WTC11 (cell line): ENCODE measurements at regions not wholly inside any gene's neighbourhood (a gene's known extent, or its start where the extent isn't known, plus 50 kb on each side); places are given as distances from the start of the nearest gene placed in this dataset.

Source experiments
- ATAC-seq: fragments of 200-7000 bp; cut with Tn5 transposase; 2 replicates; pipeline ENCODE4 v1.10.0; 2021; ENCODE audit warnings: mild to moderate bottlenecking, moderate library complexity
- CTCF ChIA-PET: fragments of 300-600 bp; sonication (Branson Sonifier 250); formaldehyde crosslinking; loops from one replicate; lab custom pipeline; 2021; ENCODE audit warnings: antibody characterized with exemption; lab: Charles Lee
- POLR2A ChIA-PET: fragments of 350-600 bp; sonication (Branson Sonifier 250); formaldehyde crosslinking; loops from one replicate; lab custom pipeline; 2021; ENCODE audit warnings: antibody characterized with exemption; lab: Charles Lee
- DNase-seq: peaks from one replicate; pipeline ENCODE4 v3.0.0; 2021; ENCODE audit warnings: low spot score
- H3K27ac Mint-ChIP-seq: 2 replicates; pipeline ENCODE4 v1.8.0; 2021; ENCODE audit warnings: mixed read lengths
- H3K27me3 Mint-ChIP-seq: 2 replicates; pipeline ENCODE4 v1.8.0; 2021; ENCODE audit warnings: low read depth, mild to moderate bottlenecking, moderate library complexity, mixed read lengths
- H3K36me3 Mint-ChIP-seq: 2 replicates; pipeline ENCODE4 v1.8.0; 2021; ENCODE audit warnings: mixed read lengths
- H3K4me1 Mint-ChIP-seq: 2 replicates; pipeline ENCODE4 v1.8.0; 2022; ENCODE audit warnings: mixed read lengths
- H3K4me3 Mint-ChIP-seq: 2 replicates; pipeline ENCODE4 v1.8.0; 2021; ENCODE audit warnings: mild to moderate bottlenecking, moderate library complexity, mixed read lengths
- H3K9me3 Mint-ChIP-seq: 2 replicates; pipeline ENCODE4 v1.8.0; 2021; ENCODE audit warnings: mixed read lengths
- CREB1 ChIP-seq: sonication (generic); formaldehyde crosslinking; IDR thresholded peaks from 2 replicates; pipeline ENCODE4 v1.8.0; 2023; ENCODE audit warnings: mild to moderate bottlenecking, missing genetic modification reagents
- CREM ChIP-seq: sonication (generic); formaldehyde crosslinking; IDR thresholded peaks from 2 replicates; pipeline ENCODE4 v1.8.1; 2022; ENCODE audit warnings: mild to moderate bottlenecking, missing genetic modification reagents, moderate library complexity
- FOXK1 ChIP-seq: sonication (generic); formaldehyde crosslinking; IDR thresholded peaks from 2 replicates; pipeline ENCODE4 v1.8.0; 2022; ENCODE audit warnings: mild to moderate bottlenecking, moderate library complexity, missing genetic modification reagents
- FOXP1 ChIP-seq: sonication (generic); formaldehyde crosslinking; IDR thresholded peaks from 2 replicates; pipeline ENCODE4 v1.8.0; 2022; ENCODE audit warnings: missing genetic modification reagents, mild to moderate bottlenecking, moderate library complexity, borderline replicate concordance
- IRF2 ChIP-seq: sonication (generic); formaldehyde crosslinking; IDR thresholded peaks from 2 replicates; pipeline ENCODE4 v1.8.0; 2022; ENCODE audit warnings: low read depth, missing genetic modification reagents, borderline replicate concordance
- MXD4 ChIP-seq: fragments of 250-450 bp; sonication (Bioruptor Pico); IDR thresholded peaks from 2 replicates; pipeline ENCODE4 v1.8.0; 2021; ENCODE audit warnings: mild to moderate bottlenecking, moderate library complexity, borderline replicate concordance
- MYBL2 ChIP-seq: sonication (generic); formaldehyde crosslinking; IDR thresholded peaks from 2 replicates; pipeline ENCODE4 v1.8.1; 2023; ENCODE audit warnings: mild to moderate bottlenecking, moderate library complexity, missing genetic modification reagents
- NFE2L1 ChIP-seq: sonication (generic); formaldehyde crosslinking; IDR thresholded peaks from 2 replicates; pipeline ENCODE4 v1.8.1; 2023; ENCODE audit warnings: missing genetic modification reagents
- RELA ChIP-seq: sonication (generic); formaldehyde crosslinking; IDR thresholded peaks from 2 replicates; pipeline ENCODE4 v1.8.1; 2022; ENCODE audit warnings: missing genetic modification reagents, mild to moderate bottlenecking, borderline replicate concordance
- SMAD4 ChIP-seq: sonication (generic); formaldehyde crosslinking; IDR thresholded peaks from 2 replicates; pipeline ENCODE4 v1.8.0; 2022; ENCODE audit warnings: mild to moderate bottlenecking, missing genetic modification reagents
- SP1 ChIP-seq: sonication (generic); formaldehyde crosslinking; conservative IDR thresholded peaks from 2 replicates; pipeline ENCODE4 v1.8.1; 2022; ENCODE audit warnings: missing genetic modification reagents
- ZNF138 ChIP-seq: sonication (generic); formaldehyde crosslinking; conservative IDR thresholded peaks from 2 replicates; pipeline ENCODE4 v1.8.1; 2022; ENCODE audit warnings: mild to moderate bottlenecking, moderate library complexity, missing genetic modification reagents
- ZNF263 ChIP-seq: sonication (generic); formaldehyde crosslinking; IDR thresholded peaks from 2 replicates; pipeline ENCODE4 v1.8.1; 2022; ENCODE audit warnings: low read depth, mild to moderate bottlenecking, moderate library complexity, missing genetic modification reagents
- TF ChIP-seq, protein P1 (sequence below): sonication (generic); formaldehyde crosslinking; IDR thresholded peaks from 2 replicates; pipeline ENCODE4 v1.8.1; 2022; ENCODE audit warnings: low read depth, mild to moderate bottlenecking, moderate library complexity, missing genetic modification reagents, borderline replicate concordance
- TF ChIP-seq, protein P2 (sequence below): fragments of 250-450 bp; sonication (Bioruptor Pico); conservative IDR thresholded peaks from 2 replicates; pipeline ENCODE4 v1.9.0; 2021; ENCODE audit warnings: mild to moderate bottlenecking
- TF ChIP-seq, protein P3 (sequence below): fragments of 250-450 bp; sonication (Bioruptor Pico); IDR thresholded peaks from 2 replicates; pipeline ENCODE4 v1.9.0; 2021; ENCODE audit warnings: mild to moderate bottlenecking
- TF ChIP-seq, protein P4 (sequence below): sonication (generic); formaldehyde crosslinking; IDR thresholded peaks from 2 replicates; pipeline ENCODE4 v1.8.1; 2023; ENCODE audit warnings: mild to moderate bottlenecking, missing genetic modification reagents, borderline replicate concordance
- TF ChIP-seq, protein P5 (sequence below): sonication (generic); formaldehyde crosslinking; IDR thresholded peaks from 2 replicates; pipeline ENCODE4 v1.8.0; 2023; ENCODE audit warnings: missing genetic modification reagents, mild to moderate bottlenecking, borderline replicate concordance

DNA sequence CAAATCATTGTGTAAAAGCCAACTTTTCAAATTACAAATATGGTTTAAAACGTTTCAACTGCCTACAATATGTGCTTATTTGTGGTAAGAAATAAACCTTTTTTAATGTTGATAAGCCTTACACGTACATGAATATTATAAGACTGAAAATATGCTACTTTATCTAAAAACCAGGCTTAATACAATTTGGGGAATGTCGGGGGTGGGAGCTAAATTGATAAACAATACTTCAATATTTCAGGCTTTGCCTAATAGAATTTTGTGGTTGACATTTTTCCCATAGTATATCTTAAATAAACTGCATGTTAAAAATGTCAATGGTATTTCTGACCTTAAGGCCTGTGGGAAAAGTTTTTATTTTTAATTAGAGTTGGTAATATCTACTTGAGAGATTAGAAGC lies 69.8 kb upstream of the SLIT2 start:
- CTCF ChIA-PET = no interaction called here

More for the DNA sequence above, 69.8 kb upstream of the SLIT2 start:
- Mint-ChIP-seq H3K27me3 (no peaks in the 10 kb centered on the region; the same call in 1 of the 2 replicates), H3K27ac (no peak overlapping the region), H3K36me3 (peaks cover 4% of the 10 kb centered on the region; the same call in 1 of the 2 replicates), H3K4me3 (no peak overlapping the region), H3K9me3 (peaks cover 23% of the 10 kb centered on the region), H3K4me1 (no peaks in the 10 kb centered on the region)
- ATAC-seq (no peak), DNase-seq (no peak)
- POLR2A ChIA-PET = no interaction called here
- no peak for TF ChIP-seq IRF2 (CRISPR knock-in tag)
- TF ChIP-seq ZNF263 = no peak
- TF ChIP-seq, protein P1, sequence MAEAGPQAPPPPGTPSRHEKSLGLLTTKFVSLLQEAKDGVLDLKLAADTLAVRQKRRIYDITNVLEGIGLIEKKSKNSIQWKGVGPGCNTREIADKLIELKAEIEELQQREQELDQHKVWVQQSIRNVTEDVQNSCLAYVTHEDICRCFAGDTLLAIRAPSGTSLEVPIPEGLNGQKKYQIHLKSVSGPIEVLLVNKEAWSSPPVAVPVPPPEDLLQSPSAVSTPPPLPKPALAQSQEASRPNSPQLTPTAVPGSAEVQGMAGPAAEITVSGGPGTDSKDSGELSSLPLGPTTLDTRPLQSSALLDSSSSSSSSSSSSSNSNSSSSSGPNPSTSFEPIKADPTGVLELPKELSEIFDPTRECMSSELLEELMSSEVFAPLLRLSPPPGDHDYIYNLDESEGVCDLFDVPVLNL = no peak
- TF ChIP-seq SMAD4 (CRISPR knock-in tag) = no peak
- no peak for TF ChIP-seq MYBL2 (CRISPR knock-in tag)
- TF ChIP-seq CREM (CRISPR knock-in tag) = no peak
- TF ChIP-seq, protein P2, sequence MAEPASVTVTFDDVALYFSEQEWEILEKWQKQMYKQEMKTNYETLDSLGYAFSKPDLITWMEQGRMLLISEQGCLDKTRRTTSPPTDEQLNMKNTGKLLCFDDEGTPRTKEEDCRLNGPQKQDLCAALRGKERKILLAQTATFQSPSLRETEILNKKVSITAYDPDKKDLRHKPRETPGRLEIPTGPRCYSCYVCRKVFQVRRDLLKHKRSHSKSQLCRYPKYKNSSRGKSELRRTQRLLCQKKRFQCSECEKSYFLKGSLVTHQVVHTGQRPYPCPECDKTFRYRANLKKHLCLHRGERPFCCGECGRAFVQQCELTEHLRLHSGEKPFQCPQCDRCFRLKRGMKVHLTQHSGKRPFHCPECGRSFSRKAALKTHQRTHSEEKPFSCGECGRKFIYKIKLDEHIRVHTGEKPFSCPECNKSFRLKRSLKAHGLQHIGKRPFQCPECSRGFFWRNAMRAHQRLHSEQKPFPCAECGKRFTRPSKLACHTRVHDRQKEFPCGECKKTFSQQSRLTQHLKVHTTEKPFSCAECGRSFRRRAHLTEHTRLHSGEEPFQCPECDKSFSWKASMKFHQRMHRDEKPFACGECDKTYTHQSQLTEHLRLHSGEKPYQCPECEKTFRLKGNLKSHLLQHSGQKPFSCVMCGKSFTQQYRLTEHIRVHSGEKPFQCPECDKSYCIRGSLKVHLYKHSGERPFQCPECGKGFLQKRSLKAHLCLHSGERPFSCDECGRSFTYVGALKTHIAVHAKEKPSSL (CRISPR knock-in tag) = no peak
- TF ChIP-seq, protein P3, sequence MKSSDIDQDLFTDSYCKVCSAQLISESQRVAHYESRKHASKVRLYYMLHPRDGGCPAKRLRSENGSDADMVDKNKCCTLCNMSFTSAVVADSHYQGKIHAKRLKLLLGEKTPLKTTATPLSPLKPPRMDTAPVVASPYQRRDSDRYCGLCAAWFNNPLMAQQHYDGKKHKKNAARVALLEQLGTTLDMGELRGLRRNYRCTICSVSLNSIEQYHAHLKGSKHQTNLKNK (CRISPR knock-in tag) = no peak
- no peak for TF ChIP-seq SP1 (CRISPR knock-in tag)
- no peak for TF ChIP-seq MXD4 (CRISPR knock-in tag)
- TF ChIP-seq NFE2L1 (CRISPR knock-in tag) = no peak
- TF ChIP-seq FOXP1 (CRISPR knock-in tag) = no peak
- TF ChIP-seq RELA (CRISPR knock-in tag) = no peak
- no peak for TF ChIP-seq CREB1 (CRISPR knock-in tag)
- TF ChIP-seq FOXK1 (CRISPR knock-in tag) = no peak
- TF ChIP-seq, protein P4, sequence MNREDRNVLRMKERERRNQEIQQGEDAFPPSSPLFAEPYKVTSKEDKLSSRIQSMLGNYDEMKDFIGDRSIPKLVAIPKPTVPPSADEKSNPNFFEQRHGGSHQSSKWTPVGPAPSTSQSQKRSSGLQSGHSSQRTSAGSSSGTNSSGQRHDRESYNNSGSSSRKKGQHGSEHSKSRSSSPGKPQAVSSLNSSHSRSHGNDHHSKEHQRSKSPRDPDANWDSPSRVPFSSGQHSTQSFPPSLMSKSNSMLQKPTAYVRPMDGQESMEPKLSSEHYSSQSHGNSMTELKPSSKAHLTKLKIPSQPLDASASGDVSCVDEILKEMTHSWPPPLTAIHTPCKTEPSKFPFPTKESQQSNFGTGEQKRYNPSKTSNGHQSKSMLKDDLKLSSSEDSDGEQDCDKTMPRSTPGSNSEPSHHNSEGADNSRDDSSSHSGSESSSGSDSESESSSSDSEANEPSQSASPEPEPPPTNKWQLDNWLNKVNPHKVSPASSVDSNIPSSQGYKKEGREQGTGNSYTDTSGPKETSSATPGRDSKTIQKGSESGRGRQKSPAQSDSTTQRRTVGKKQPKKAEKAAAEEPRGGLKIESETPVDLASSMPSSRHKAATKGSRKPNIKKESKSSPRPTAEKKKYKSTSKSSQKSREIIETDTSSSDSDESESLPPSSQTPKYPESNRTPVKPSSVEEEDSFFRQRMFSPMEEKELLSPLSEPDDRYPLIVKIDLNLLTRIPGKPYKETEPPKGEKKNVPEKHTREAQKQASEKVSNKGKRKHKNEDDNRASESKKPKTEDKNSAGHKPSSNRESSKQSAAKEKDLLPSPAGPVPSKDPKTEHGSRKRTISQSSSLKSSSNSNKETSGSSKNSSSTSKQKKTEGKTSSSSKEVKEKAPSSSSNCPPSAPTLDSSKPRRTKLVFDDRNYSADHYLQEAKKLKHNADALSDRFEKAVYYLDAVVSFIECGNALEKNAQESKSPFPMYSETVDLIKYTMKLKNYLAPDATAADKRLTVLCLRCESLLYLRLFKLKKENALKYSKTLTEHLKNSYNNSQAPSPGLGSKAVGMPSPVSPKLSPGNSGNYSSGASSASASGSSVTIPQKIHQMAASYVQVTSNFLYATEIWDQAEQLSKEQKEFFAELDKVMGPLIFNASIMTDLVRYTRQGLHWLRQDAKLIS (CRISPR knock-in tag) = no peak
- TF ChIP-seq, protein P5, sequence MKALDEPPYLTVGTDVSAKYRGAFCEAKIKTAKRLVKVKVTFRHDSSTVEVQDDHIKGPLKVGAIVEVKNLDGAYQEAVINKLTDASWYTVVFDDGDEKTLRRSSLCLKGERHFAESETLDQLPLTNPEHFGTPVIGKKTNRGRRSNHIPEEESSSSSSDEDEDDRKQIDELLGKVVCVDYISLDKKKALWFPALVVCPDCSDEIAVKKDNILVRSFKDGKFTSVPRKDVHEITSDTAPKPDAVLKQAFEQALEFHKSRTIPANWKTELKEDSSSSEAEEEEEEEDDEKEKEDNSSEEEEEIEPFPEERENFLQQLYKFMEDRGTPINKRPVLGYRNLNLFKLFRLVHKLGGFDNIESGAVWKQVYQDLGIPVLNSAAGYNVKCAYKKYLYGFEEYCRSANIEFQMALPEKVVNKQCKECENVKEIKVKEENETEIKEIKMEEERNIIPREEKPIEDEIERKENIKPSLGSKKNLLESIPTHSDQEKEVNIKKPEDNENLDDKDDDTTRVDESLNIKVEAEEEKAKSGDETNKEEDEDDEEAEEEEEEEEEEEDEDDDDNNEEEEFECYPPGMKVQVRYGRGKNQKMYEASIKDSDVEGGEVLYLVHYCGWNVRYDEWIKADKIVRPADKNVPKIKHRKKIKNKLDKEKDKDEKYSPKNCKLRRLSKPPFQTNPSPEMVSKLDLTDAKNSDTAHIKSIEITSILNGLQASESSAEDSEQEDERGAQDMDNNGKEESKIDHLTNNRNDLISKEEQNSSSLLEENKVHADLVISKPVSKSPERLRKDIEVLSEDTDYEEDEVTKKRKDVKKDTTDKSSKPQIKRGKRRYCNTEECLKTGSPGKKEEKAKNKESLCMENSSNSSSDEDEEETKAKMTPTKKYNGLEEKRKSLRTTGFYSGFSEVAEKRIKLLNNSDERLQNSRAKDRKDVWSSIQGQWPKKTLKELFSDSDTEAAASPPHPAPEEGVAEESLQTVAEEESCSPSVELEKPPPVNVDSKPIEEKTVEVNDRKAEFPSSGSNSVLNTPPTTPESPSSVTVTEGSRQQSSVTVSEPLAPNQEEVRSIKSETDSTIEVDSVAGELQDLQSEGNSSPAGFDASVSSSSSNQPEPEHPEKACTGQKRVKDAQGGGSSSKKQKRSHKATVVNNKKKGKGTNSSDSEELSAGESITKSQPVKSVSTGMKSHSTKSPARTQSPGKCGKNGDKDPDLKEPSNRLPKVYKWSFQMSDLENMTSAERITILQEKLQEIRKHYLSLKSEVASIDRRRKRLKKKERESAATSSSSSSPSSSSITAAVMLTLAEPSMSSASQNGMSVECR = no peak
- TF ChIP-seq ZNF138 (CRISPR knock-in tag) = no peak
